ENCODE measurements at regions not wholly inside any gene's neighbourhood (a gene's known extent, or its start where the extent isn't known, plus 50 kb on each side); places are given as distances from the start of the nearest gene placed in this dataset.
"Not testable (repeated sequence)": the region's sequence is repeated elsewhere in the genome, so short reads cannot be mapped to it uniquely, and the experiment has no call there.

DNA sequence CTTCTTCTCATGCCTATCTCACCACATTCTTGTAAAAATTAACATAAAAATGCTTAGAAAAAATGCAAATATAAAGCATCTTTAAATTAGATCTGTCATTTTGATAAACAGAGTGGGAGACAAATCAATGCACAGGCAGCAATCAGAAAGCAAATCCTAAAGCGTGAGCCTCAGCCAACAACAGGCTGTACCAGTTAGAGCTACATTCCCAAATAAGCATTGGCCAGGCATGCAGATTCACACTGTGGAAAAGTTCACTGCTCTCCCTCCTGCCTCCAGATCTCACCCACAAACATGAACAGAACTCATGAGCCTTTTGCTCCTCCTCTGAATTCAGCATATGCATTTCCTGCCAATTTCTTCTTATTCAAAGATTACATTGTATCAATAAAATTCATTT lies 115.2 kb upstream of the FAT3 start:
- DNase-seq = no peak

- DNase-seq = no peak
Measured at GRCh38 chr11:92107331-92107730, 117.3 kb upstream of the FAT3 start.

GRCh38 chr11:92104349-92104748 lies 120.3 kb upstream of the FAT3 start:
- DNase-seq = no peak

GRCh38 chr11:92101920-92102319 lies 122.7 kb upstream of the FAT3 start:
- DNase-seq = no peak

- no peak for DNase-seq
Measured at GRCh38 chr11:92099183-92099582, 125.4 kb upstream of the FAT3 start.

DNA sequence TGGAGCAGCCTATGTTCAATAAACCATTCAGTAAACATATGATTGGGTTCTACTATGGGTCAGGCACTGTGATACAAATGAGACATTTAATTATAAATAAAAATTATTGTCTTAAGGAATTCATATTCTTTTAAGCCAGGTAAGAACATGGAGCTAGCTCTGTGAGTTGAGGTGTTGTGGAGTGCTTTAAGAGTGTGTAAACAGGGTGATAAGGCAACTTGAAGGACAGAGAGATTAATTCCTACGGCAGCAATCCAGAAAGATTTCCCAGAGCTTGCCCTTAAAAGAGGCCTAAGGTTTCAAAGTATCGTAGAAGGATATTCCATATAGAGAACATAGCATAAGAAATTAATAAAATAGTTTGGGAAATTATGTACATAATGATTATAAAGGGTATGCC lies 126.4 kb upstream of the FAT3 start:
- no peak for DNase-seq

GRCh38 chr11:92087725-92088537 lies 136.7 kb upstream of the FAT3 start:
- no peak for DNase-seq

DNA sequence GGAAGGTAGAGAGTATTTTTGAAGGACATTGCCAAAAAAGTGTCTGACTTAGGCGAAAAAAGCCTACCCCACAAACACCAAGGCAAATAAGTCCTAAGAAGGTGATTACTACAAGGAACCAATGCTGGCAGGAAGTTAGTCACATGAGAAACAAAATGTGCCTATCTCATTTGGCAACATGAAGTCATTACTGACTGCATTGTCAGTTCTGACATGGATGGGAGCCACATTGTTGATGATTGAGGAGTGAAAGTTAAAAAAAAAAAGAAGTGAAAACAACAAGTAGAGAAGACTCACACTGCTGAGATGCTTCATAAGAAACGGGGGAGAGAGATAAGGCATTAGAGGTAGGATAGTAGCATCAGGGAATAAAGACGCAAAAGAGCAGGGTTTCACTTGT lies 141.5 kb upstream of the FAT3 start:
- no peak for DNase-seq

DNA sequence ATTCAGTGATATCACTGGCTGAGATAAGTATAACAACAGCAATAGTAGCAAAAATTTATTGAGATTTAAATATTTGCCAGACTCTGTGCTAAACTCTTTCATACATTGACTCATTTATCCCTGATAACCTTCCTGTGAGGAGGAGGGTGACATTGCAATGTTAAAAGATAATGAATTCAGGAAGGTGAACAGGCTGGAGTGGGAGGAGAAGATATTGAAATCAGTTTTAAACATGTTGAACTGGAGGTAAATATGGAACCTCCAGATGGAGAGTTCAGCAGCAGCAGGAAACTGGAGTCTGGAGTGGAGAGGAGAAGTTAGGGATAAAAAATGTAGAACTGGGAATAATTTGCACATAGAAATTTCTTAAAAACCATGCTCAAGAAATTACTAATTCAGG lies 142.0 kb upstream of the FAT3 start:
- no peak for DNase-seq

- not testable (repeated sequence) for DNase-seq
Measured at GRCh38 chr11:92074498-92074897, 150.1 kb upstream of the FAT3 start.

DNA sequence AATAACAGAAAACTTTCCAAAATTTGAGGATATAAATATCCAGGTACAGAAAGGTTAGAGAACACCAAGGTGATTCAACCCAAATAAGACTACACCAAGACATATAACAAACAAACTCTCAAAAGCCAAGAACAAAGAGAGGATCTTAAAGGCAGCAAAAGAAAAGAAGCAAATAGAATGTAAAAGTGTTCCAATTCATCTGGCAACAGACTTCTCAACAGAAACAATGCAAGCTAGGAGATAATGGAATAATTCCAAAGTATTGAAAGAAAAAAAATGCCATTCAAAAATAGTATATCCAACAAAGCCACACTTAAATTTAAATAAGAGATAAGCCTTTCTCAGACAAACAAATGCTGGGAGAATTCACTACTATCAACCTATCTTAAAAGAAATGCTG lies 153.0 kb upstream of the FAT3 start:
- no peak for DNase-seq

DNA sequence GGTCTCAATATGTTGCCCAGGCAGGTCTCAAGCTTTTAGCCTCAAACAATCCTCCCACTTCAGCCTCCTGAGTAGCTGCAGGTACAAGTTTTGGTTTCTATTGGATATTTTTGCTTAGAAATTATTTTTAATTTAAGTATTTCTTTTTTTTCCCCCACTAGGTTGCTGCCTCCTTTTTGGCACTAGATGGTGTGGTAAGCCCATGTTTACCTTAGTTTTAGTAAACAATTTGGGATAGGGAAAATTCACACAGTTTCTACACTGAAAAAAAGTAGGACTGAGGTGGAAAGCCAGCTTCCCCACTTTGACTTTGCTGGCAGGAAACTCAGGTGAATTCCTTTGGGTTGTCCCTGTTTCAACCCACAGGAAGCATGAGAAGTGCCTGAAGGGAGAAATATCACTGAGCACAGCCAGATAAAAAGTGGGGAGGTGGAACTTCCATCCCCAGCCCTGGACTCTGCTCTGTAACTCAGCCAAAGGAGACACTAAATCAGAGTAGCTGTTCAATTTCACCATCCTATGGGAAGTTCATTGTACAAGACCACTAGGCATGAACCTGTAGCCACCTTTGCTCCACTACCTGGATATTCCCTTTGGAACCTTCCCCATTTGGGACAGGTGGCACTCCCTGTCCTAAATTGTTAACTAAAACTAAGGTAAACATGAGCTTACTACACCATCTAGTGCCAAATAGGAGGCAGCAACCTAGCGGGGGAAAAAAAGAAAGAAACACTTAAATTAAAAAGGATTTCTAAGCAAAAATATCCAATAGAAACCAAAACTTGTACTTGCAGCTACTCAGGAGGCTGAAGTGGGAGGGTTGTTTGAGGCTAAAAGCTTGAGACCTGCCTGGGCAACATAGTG lies 154.4 kb upstream of the FAT3 start:
- peak; percentile 3 for DNase-seq

GRCh38 chr11:92067016-92067415 lies 157.6 kb upstream of the FAT3 start:
- DNase-seq = no peak

- no peak for DNase-seq
Measured at GRCh38 chr11:92061456-92062062, 163.1 kb upstream of the FAT3 start.

- no peak for DNase-seq
Measured at GRCh38 chr11:92057849-92058442, 166.7 kb upstream of the FAT3 start.

GRCh38 chr11:92053216-92053615 lies 171.4 kb upstream of the FAT3 start:
- DNase-seq = no peak

GRCh38 chr11:92050305-92050704 lies 174.3 kb upstream of the FAT3 start:
- no peak for DNase-seq

DNA sequence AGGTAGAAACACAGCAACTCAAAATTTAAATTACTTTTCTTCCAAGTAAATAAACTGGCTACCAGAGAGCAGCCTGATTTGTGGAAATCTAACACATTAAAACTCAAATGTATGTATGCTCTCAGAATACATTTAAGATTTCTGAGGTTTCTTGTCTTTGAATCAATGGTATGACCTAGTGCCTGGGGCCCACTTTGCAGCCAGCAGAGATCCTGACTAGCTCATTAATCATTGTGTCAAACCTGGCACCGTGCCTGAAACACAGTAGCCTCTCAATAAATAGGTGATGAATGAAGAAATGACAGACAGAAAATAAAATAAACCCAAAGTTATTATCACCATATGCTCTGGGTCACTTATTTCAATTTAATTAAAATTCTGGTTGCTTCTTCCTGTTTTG lies 176.2 kb upstream of the FAT3 start:
- no peak for DNase-seq

- no peak for DNase-seq
Measured at GRCh38 chr11:92046103-92046502, 178.5 kb upstream of the FAT3 start.

DNA sequence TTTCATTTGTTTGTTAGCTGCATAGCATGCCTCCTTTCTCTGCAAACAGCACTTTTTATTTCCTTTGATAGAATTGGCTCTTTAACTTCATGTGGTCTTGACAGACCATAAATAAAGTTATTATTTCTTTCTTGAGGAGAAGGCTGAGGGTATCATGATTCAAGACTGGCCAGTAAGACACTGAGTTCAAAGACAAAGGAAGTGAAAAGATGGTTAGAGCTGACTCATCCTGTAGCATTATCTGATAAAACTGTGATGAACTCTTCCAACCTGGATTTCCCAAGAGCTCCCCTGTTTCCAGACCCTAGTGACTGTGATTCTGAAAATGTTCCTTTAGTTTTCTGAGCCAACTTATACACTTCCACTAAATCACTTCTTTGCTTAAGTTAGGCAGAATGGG lies 179.3 kb upstream of the FAT3 start:
- no peak for DNase-seq

DNA sequence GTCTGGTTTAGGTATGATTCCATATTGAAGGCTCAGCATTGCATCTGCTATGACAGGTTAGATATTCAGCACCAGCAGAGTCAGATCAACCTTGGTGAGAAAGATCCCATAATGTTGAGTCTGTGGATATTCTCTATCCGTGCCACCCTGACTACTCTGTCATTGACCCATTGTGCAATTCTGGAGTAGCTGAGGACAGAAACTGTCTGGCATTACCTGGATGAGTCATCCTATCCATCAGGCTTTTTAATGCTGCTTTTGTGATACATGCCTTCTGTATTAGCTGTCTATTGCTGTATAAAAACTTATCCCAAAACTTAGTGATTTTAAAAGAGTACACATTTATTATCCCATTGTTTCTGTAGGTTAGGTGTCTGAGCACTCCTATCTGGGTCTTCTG lies 189.1 kb upstream of the FAT3 start:
- DNase-seq = no peak

DNA sequence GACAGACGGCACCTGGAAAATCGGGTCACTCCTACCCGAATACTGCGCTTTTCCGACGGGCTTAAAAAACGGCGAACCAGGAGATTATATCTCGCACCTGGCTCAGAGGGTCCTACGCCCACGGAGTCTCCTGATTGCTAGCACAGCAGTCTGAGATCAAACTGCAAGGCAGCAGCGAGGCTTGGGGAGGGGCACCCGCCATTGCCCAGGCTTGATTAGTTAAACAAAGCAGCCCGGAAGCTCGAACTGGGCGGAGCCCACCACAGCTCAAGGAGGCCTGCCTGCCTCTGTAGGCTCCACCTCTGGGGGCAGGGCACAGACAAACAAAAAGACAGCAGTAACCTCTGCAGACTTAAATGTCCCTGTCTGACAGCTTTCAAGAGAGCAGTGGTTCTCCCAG lies 197.5 kb upstream of the FAT3 start:
- not testable (repeated sequence) for DNase-seq

- DNase-seq = no peak
Measured at GRCh38 chr11:92026664-92027063, 198.0 kb upstream of the FAT3 start.

Data from EL (cell line).